Amygdala (tissue), 56 donors: ENCODE measurements at regions not wholly inside any gene's neighbourhood (a gene's known extent, or its start where the extent isn't known, plus 50 kb on each side); places are given as distances from the start of the nearest gene placed in this dataset.

Experiments used
- DNase-seq, 56 donors: peaks; one replicate each; lab custom pipeline; 2025; lab: John Stamatoyannopoulos, UW

- DNase-seq = no peak
Observed at GRCh38 chr2:128396946-128397345, 78.3 kb upstream of the HS6ST1 start.

- no peak for DNase-seq
Observed at GRCh38 chr2:128399256-128399655, 80.6 kb upstream of the HS6ST1 start.

- no peak for DNase-seq
Observed at GRCh38 chr2:128399690-128400291, 81.1 kb upstream of the HS6ST1 start.

- no peak for DNase-seq
Observed at GRCh38 chr2:128401680-128402079, 83.0 kb upstream of the HS6ST1 start.

- no peak for DNase-seq
Observed at GRCh38 chr2:128402911-128403670, 84.4 kb upstream of the HS6ST1 start.

- DNase-seq = no peak
Observed at GRCh38 chr2:128403814-128404708, 85.4 kb upstream of the HS6ST1 start.

- DNase-seq = no peak
Observed at GRCh38 chr2:128404709-128405466, 86.2 kb upstream of the HS6ST1 start.

- no peak for DNase-seq
Observed at GRCh38 chr2:128405467-128405900, 86.8 kb upstream of the HS6ST1 start.

- DNase-seq = no peak
Observed at GRCh38 chr2:128405981-128406613, 87.4 kb upstream of the HS6ST1 start.

- no peak for DNase-seq
Observed at GRCh38 chr2:128406736-128407554, 88.3 kb upstream of the HS6ST1 start.

- no peak for DNase-seq
Observed at GRCh38 chr2:128408349-128409305, 90.0 kb upstream of the HS6ST1 start.

- no peak for DNase-seq
Observed at GRCh38 chr2:128409326-128410034, 90.8 kb upstream of the HS6ST1 start.

GRCh38 chr2:128410035-128410757, 91.5 kb upstream of the HS6ST1 start:
- DNase-seq = no peak

- no peak for DNase-seq
Observed at GRCh38 chr2:128410758-128411215, 92.1 kb upstream of the HS6ST1 start.

GRCh38 chr2:128411431-128411830, 92.8 kb upstream of the HS6ST1 start:
- DNase-seq = no peak

GRCh38 chr2:128412181-128412871, 93.7 kb upstream of the HS6ST1 start:
- DNase-seq = no peak
